Spleen (tissue), 11 donors: ENCODE measurements at regions not wholly inside any gene's neighbourhood (a gene's known extent, or its start where the extent isn't known, plus 50 kb on each side); places are given as distances from the start of the nearest gene placed in this dataset.

ENCODE experiments used
- DNase-seq: peaks from one replicate; pipeline ENCODE4 v3.0.0-alpha.2; 2020
- H3K27ac ChIP-seq, 8 donors: fragments of 200-600 bp; sonication (generic) in 7 of 8; 1 replicate in 4 of 8; 2 replicates in 4 of 8; pipeline versions ENCODE4 v1.5.0 to v1.8.0; 2016 to 2021; ENCODE audit warnings: inconsistent platforms in 4 of 8, mild to moderate bottlenecking in 4 of 8, moderate library complexity in 1 of 8
- H3K27me3 ChIP-seq, 7 donors: fragments of 200-600 bp; sonication (generic) in 6 of 7; replicated peaks in 1 of 7; 1 replicate in 4 of 7; 2 replicates in 3 of 7; pipeline versions ENCODE4 v1.5.0 to v1.8.0; 2016 to 2021; ENCODE audit warnings: inconsistent platforms in 3 of 7, mild to moderate bottlenecking in 1 of 7
- H3K36me3 ChIP-seq, 6 donors: fragments of 200-600 bp; sonication (generic) in 5 of 6; 1 replicate in 4 of 6; 2 replicates in 2 of 6; pipeline versions ENCODE4 v1.5.0 to v1.8.0; 2016 to 2021; ENCODE audit warnings: inconsistent platforms in 2 of 6
- H3K4me1 ChIP-seq, 6 donors: fragments of 200-600 bp; sonication (generic) in 5 of 6; 1 replicate in 3 of 6; 2 replicates in 3 of 6; pipeline versions ENCODE4 v1.5.0 to v1.8.0; 2016 to 2021; ENCODE audit warnings: inconsistent platforms in 3 of 6
- H3K4me3 ChIP-seq, 8 donors: fragments of 200-600 bp; sonication (generic) in 7 of 8; 1 replicate in 4 of 8; 2 replicates in 4 of 8; pipeline versions ENCODE4 v1.5.0 to v1.8.0; 2016 to 2021; ENCODE audit warnings: inconsistent platforms in 4 of 8, mild to moderate bottlenecking in 4 of 8, moderate library complexity in 2 of 8
- H3K9me3 ChIP-seq, 8 donors: fragments of 200-600 bp; sonication (generic) in 7 of 8; 1 replicate in 4 of 8; 2 replicates in 4 of 8; pipeline versions ENCODE4 v1.5.0 to v1.8.0; 2016 to 2021; ENCODE audit warnings: inconsistent platforms in 4 of 8
- CTCF ChIP-seq, 11 experiments: fragments of 200-600 bp in 7 of 11; fragments of 450-650 bp in 4 of 11; sonication (generic) in 4 of 11; IDR thresholded peaks in 8 of 11; conservative IDR thresholded peaks in 3 of 11; 1 replicate in 7 of 11; 2 replicates in 4 of 11; pipeline versions ENCODE4 v1.4.0 to v1.8.0; 2016 to 2021; ENCODE audit warnings: antibody characterized with exemption in 11 of 11, inconsistent platforms in 4 of 11, mild to moderate bottlenecking in 1 of 11
- POLR2A ChIP-seq, 3 donors: fragments of 450-650 bp; IDR thresholded peaks; one replicate each; pipeline ENCODE4 v1.5.1; 2017; ENCODE audit warnings: antibody characterized with exemption in 3 of 3, mild to moderate bottlenecking in 1 of 3
- POLR2AphosphoS5 ChIP-seq, 3 donors: sonication (generic); formaldehyde crosslinking; IDR thresholded peaks; one replicate each; pipeline ENCODE4 v1.5.1; 2017; ENCODE audit warnings: antibody characterized with exemption in 3 of 3
- WGBS, 5 donors: extraction: QIAGEN DNeasy Blood & Tissue Kit in 3 of 5; methylation state at CpG; one replicate each; pipeline versions ENCODE4 v1.1.5 to v1.1.7; 2013 to 2018; 5-methylcytosine and 5-hydroxymethylcytosine counted together
- intact Hi-C: fragments of 100-400 bp; cut with DNase I; formaldehyde crosslinking; loops from one replicate; pipeline ENCODE4 v1.15.0; 2023; ENCODE audit warnings: low total_unique reads
- donor health status: healthy with polysubstance abuse.
- donor health status: DM: no; HTN: no; CAD: no; lungs with moderate emphysema.
- donor health status: DM: no; HTN: no; CAD: no.
- donor health status: Bipolar disorder and iron deficiency.
- donor health status: healthy.
- donor health status: DM: no; HTN: no; CAD: no.
- donor health status: DM: yes; HTN: yes; CAD: no.

DNA sequence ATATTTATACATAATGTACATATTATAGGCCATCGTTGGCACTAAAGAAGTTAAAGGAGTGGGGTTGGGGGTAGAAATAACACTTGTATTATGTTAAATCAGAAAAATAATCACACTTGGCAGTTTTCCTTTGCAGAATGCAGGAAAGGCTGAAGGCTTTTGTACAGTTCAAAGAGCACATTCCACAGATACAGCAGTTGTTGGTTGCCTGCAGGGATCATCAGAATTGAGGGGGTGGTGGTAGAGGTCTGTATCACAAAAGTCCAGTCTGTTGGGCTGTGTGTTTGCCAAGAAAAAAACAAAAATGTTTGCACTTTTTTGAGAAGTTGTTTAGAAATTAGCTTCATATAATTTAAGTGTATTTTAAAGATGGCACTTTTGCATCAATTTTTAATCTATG is 231.8 kb upstream of the FOXP2 start:
- WGBS, 5 donors = 62 to 79% (median 69%) methylated on average over 1 of the region's 1 CpG
- Histone ChIP-seq H3K36me3 (no peaks in the 10 kb centered on the region), H3K27ac (no peak overlapping the region), H3K4me1 (no peaks in the 10 kb centered on the region), H3K9me3 (no peaks in the 10 kb centered on the region), H3K4me3 (no peak overlapping the region), H3K27me3 (no peaks in the 10 kb centered on the region)
- TF ChIP-seq POLR2AphosphoS5 (IDR thresholded peaks at IDR 0.05) (no peak), CTCF (IDR thresholded peaks at IDR 0.05 in 8 of 11, conservative IDR thresholded peaks at IDR 0.05 in 3 of 11) (no peak), POLR2A (IDR thresholded peaks at IDR 0.05) (no peak)
- no peak for DNase-seq
- intact Hi-C loops = no loop called here

DNA sequence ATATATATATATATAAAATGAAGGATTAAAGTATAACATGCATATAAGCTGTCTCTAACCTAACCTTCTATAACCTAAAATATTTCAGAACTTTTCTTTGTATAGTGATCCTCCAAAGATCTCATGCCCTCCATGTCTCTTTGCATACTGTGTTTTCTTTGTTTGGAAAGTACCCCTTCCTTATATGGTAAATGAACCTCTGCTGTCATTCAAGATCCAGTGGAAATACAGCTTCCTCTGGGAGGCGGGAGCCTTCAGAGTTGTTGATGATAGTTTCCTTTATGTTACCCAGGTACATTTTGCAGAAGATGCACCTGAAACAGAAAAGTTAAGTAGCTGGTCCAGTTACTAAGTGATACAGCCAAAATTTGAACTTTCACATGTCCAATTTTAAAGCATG is 233.3 kb upstream of the FOXP2 start:
- 68 to 86% (median 75%) methylated on average over 1 of the region's 1 CpG for WGBS, 5 donors
- TF ChIP-seq POLR2A (IDR thresholded peaks at IDR 0.05) (no peak), POLR2AphosphoS5 (IDR thresholded peaks at IDR 0.05) (no peak), CTCF (IDR thresholded peaks at IDR 0.05 in 8 of 11, conservative IDR thresholded peaks at IDR 0.05 in 3 of 11) (no peak)
- no peaks in the 10 kb centered on the region for H3K27me3 ChIP-seq

DNA sequence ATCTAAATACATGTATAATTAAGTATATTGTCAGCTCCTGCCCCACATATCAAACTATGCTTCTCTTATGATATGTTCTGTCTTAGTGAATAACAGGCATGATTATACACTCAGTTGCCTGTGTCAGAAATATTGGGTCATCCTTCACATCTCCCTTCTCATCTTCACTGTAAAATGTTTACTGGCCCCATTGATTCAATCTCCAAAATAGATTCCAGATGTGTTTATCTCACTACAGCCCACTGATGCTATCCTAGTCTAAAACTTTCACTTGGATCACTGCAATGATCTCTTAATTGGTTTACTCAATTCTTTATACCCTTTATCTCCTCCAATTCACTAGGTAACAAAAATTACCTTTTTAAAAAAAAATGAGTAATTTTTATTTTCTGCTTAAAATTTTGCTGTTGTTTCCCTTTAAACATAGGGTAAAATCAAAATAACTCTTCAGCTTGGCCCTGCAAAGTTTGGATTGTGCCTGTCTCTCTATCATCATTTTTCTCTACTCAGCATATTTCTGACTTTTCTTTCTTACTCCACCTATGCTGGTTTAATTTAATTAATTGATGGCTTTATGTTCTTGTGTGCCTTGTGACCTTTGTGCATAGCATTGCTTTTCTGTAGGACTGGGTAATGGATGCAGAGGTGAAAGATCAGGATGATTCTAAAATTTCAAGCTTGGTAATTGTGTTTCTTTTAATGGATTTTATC is 233.9 kb upstream of the FOXP2 start:
- TF ChIP-seq POLR2AphosphoS5 (IDR thresholded peaks at IDR 0.05) (no peak), CTCF (IDR thresholded peaks at IDR 0.05 in 8 of 11, conservative IDR thresholded peaks at IDR 0.05 in 3 of 11) (no peak), POLR2A (IDR thresholded peaks at IDR 0.05) (no peak)
- Histone ChIP-seq H3K4me1 (no peaks in the 10 kb centered on the region), H3K4me3 (no peak overlapping the region), H3K27ac (no peak overlapping the region), H3K9me3 (no peaks in the 10 kb centered on the region), H3K36me3 (no peaks in the 10 kb centered on the region), H3K27me3 (no peaks in the 10 kb centered on the region)
- intact Hi-C loops = no loop called here
- DNase-seq = no peak

More for the DNA sequence above, 233.3 kb upstream of the FOXP2 start:
- intact Hi-C loops = no loop called here
- Histone ChIP-seq H3K36me3 (no peaks in the 10 kb centered on the region), H3K4me3 (no peak overlapping the region), H3K4me1 (no peaks in the 10 kb centered on the region), H3K9me3 (no peaks in the 10 kb centered on the region), H3K27ac (no peak overlapping the region)
- no peak for DNase-seq

DNA sequence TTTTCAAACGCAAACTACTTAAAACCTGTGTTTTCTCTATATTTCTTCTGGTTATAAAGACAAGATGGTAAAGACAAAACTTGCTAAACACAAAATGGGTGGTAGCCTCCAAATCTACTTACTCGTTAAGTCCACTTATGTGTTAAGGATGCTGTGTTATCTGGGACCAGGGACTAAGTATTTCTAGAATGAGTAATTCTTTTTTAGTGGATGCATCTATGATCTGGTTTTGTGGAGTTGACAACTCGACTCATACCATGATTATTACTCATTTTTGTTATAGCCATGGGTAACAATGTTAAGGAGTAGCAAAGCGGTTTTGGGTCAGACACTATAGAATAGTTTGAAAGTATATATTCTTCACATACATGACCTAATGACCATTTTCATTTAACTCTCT is 239.5 kb upstream of the FOXP2 start:
- intact Hi-C loops = no loop called here
- no peak for DNase-seq

More for the DNA sequence above, 239.5 kb upstream of the FOXP2 start:
- Histone ChIP-seq H3K9me3 (no peaks in the 10 kb centered on the region), H3K4me1 (no peaks in the 10 kb centered on the region), H3K27me3 (no peaks in the 10 kb centered on the region), H3K4me3 (no peak overlapping the region), H3K27ac (no peak overlapping the region), H3K36me3 (no peaks in the 10 kb centered on the region)
- TF ChIP-seq CTCF (IDR thresholded peaks at IDR 0.05 in 8 of 11, conservative IDR thresholded peaks at IDR 0.05 in 3 of 11) (no peak), POLR2A (IDR thresholded peaks at IDR 0.05) (no peak), POLR2AphosphoS5 (IDR thresholded peaks at IDR 0.05) (no peak)
- 71 to 87% (median 79%) methylated on average over 4 of the region's 4 CpGs for WGBS, 5 donors
